Left lung (tissue), 4 donors: ENCODE measurements at regions not wholly inside any gene's neighbourhood (a gene's known extent, or its start where the extent isn't known, plus 50 kb on each side); places are given as distances from the start of the nearest gene placed in this dataset.

Experiments
- ATAC-seq: fragments of 200-7000 bp; cut with Tn5 transposase; one replicate; pipeline ENCODE4 v1.9.1; 2020; ENCODE audit warnings: moderate library complexity
- DNase-seq, 4 donors: peaks; one replicate each; pipeline ENCODE4 v3.0.0-alpha.2; 2013 to 2020
- H3K27ac ChIP-seq, 2 donors: fragments of 200-600 bp; sonication (generic) in 1 of 2; one replicate each; pipeline versions ENCODE4 v1.5.0 to v1.8.0; 2020 to 2021
- H3K27me3 ChIP-seq, 2 donors: fragments of 200-600 bp; sonication (generic) in 1 of 2; one replicate each; pipeline versions ENCODE4 v1.5.0 to v1.8.0; 2020 to 2021
- H3K36me3 ChIP-seq, 2 donors: fragments of 200-600 bp; sonication (generic) in 1 of 2; one replicate each; pipeline versions ENCODE4 v1.5.0 to v1.8.0; 2020 to 2021
- H3K4me1 ChIP-seq, 2 donors: fragments of 200-600 bp; one replicate each; pipeline ENCODE4 v1.8.0; 2021
- H3K4me3 ChIP-seq, 2 donors: fragments of 200-600 bp; sonication (generic) in 1 of 2; one replicate each; pipeline versions ENCODE4 v1.5.0 to v1.8.0; 2020 to 2021; ENCODE audit warnings: mild to moderate bottlenecking in 1 of 2
- H3K9me3 ChIP-seq, 2 donors: fragments of 200-600 bp; sonication (generic) in 1 of 2; one replicate each; pipeline versions ENCODE4 v1.5.0 to v1.8.0; 2020 to 2021
- intact Hi-C, 2 donors: fragments of 100-400 bp; cut with DNase I; formaldehyde crosslinking; loops; one replicate each; pipeline versions ENCODE4 v1.11.2 to v1.14.2; 2022
- TF ChIP-seq, protein P1 (sequence below), 2 donors: fragments of 200-600 bp; sonication (generic) in 1 of 2; IDR thresholded peaks; one replicate each; pipeline versions ENCODE4 v1.5.0 to v1.8.0; 2021; ENCODE audit warnings: antibody characterized with exemption in 2 of 2
- donor health status: DM: no; HTN: yes; CAD: no.
- donor health status: DM: no; HTN: no; CAD: no.

DNA sequence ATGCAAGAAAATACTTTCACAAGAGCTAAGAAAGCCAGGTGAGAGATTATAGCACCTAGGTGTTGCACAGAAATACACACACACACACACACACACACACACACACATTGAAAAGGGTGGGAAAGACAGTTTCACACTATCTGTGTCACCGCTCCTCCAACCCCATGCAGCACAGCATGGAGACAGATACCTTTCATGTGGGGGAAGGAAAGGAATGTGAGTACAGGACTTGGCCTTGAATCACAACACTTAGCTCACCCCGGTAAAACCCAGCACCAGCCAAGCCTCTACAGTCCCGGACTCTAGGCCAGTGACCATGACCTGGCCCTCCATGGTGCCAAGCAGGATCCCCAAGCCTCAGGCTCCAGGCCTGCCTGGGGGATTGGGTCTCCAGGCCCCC, 462.0 kb upstream of the SPRY2 start:
- no peak for DNase-seq
- Histone ChIP-seq H3K9me3 (no peaks in the 10 kb centered on the region), H3K36me3 (no peaks in the 10 kb centered on the region), H3K27ac (no peak overlapping the region), H3K4me3 (no peak overlapping the region), H3K27me3 (no peaks in the 10 kb centered on the region), H3K4me1 (no peaks in the 10 kb centered on the region)
- no peak for ATAC-seq
- TF ChIP-seq, protein P1, sequence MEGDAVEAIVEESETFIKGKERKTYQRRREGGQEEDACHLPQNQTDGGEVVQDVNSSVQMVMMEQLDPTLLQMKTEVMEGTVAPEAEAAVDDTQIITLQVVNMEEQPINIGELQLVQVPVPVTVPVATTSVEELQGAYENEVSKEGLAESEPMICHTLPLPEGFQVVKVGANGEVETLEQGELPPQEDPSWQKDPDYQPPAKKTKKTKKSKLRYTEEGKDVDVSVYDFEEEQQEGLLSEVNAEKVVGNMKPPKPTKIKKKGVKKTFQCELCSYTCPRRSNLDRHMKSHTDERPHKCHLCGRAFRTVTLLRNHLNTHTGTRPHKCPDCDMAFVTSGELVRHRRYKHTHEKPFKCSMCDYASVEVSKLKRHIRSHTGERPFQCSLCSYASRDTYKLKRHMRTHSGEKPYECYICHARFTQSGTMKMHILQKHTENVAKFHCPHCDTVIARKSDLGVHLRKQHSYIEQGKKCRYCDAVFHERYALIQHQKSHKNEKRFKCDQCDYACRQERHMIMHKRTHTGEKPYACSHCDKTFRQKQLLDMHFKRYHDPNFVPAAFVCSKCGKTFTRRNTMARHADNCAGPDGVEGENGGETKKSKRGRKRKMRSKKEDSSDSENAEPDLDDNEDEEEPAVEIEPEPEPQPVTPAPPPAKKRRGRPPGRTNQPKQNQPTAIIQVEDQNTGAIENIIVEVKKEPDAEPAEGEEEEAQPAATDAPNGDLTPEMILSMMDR (IDR thresholded peaks at IDR 0.05) = no peak
- intact Hi-C loops = no loop called here

DNA sequence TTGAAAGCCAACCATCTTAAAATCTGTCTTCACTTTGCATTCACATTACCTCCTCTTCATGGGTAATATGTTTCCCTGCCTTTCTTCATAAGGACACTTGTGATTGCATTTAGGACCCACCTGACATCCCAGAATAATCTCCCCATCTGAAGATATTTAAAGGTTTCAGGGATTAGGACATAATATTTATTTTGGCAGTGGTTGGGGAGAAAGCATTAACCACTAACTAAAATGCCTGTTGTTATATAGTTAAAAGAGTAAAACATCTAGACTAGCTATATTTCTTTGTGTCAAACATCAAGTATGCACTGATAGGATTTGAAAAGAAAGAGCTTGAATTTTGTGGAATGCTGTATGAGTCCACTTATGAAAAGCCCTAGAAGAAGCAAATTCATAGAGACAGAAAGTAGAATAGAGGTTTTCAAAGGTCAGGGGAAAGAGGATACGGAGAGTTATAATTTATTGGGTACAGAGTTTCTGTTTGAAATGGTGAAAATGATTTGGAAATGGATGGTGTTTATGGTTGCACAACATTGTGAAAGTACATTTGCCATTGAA, 457.7 kb upstream of the SPRY2 start:
- Histone ChIP-seq H3K27ac (no peak overlapping the region), H3K36me3 (no peaks in the 10 kb centered on the region), H3K9me3 (no peaks in the 10 kb centered on the region), H3K4me3 (no peak overlapping the region), H3K4me1 (no peaks in the 10 kb centered on the region), H3K27me3 (no peaks in the 10 kb centered on the region)
- TF ChIP-seq, protein P1 (IDR thresholded peaks at IDR 0.05) = no peak
- intact Hi-C loops = no loop called here
- ATAC-seq (no peak), DNase-seq (no peak)

DNA sequence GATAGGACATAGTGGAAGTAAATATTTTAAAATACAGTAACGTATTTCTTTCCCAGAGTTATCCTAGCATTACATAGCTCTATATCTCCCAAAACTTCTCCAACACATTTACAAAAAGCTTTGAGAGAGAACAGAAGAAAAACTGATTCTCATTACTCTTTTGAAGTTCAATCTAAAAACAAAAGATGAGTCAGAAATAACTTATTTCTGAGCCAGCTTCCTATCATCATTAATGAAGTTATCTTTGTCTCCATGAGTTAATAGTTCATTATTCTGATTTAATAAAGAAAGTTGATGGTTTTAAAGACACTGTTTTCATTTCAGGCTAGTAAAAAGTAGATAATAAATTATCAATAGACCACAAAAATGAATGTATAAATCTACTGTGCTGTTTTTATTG, 446.7 kb upstream of the SPRY2 start:
- Histone ChIP-seq H3K36me3 (no peaks in the 10 kb centered on the region), H3K4me1 (no peaks in the 10 kb centered on the region), H3K9me3 (no peaks in the 10 kb centered on the region), H3K27me3 (no peaks in the 10 kb centered on the region), H3K27ac (no peak overlapping the region), H3K4me3 (no peak overlapping the region)
- DNase-seq (no peak), ATAC-seq (no peak)
- TF ChIP-seq, protein P1 (IDR thresholded peaks at IDR 0.05) = no peak
- intact Hi-C loops = no loop called here

DNA sequence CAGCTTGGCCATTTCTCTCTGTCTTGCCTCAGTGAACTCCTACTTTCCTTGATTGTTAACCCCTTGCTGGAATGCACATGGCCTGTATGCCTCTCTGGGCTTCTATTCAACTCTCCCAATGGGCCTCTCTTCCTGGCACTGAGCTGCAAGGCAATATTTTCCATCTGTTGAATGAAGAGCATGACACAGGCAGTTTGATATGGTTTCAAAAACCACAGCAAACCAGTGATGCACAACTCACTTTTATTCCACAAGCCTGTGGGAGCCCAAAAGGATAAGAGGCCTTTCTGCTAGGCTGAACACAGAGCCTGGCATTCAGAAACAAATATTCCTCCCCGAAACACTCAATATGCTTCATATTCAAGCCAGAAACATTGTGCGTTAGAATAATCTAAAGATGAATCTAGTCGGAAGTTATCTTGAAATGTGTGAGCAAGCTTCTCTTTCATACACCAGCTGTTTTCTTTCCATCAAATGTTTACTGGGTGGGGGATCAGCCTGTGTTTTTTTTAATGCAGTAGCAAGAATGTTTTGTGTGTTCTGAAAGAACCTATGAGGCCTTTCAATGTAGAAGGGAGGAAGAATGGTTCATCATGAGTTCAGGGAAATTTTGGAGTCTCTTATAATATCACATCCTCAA, 443.1 kb upstream of the SPRY2 start:
- H3K27me3 ChIP-seq = no peaks in the 10 kb centered on the region
- H3K36me3 ChIP-seq = no peaks in the 10 kb centered on the region
- H3K4me1 ChIP-seq = no peaks in the 10 kb centered on the region
- DNase-seq (peak in 1 of 4 donors; percentile 5), ATAC-seq (peak; percentile 32)
- H3K9me3 ChIP-seq = no peaks in the 10 kb centered on the region
- no peak overlapping the region for H3K27ac ChIP-seq
- intact Hi-C loops = no loop called here
- TF ChIP-seq, protein P1 (IDR thresholded peaks at IDR 0.05) = no peak
- no peak overlapping the region for H3K4me3 ChIP-seq

DNA sequence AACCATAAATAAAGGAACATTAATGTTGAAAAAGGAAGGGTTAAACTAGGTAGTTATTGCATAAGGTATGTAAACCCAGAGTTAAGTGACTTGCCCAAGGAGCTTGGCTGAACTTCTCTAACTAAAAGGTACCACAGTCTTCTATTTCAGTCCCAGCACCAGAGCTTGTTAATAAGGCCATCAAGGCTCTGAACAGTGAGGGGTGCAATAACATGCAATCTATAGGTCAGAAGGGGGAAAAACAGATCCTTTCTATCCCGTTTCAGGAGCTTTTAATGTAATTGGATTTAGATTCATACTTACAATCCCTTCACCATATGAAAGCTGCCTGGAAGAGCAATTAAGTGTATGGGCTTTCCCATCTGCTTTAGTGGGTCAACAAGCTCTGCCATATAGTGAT, 441.5 kb upstream of the SPRY2 start:
- DNase-seq = no peak

More for the DNA sequence above, 441.5 kb upstream of the SPRY2 start:
- ATAC-seq = no peak
- TF ChIP-seq, protein P1 (IDR thresholded peaks at IDR 0.05) = no peak
- H3K4me1 ChIP-seq = no peaks in the 10 kb centered on the region
- no peak overlapping the region for H3K27ac ChIP-seq
- H3K27me3 ChIP-seq = no peaks in the 10 kb centered on the region
- H3K4me3 ChIP-seq = no peak overlapping the region
- intact Hi-C loops = no loop called here
- H3K36me3 ChIP-seq = no peaks in the 10 kb centered on the region
- no peaks in the 10 kb centered on the region for H3K9me3 ChIP-seq
